CD4-positive, alpha-beta T cell treated with Interleukin-2 at 100 ng/mL for 4 hours (primary cell): ENCODE measurements at regions not wholly inside any gene's neighbourhood (a gene's known extent, or its start where the extent isn't known, plus 50 kb on each side); places are given as distances from the start of the nearest gene placed in this dataset.
"Not testable (repeated sequence)": the region's sequence is repeated elsewhere in the genome, so short reads cannot be mapped to it uniquely, and the experiment has no call there.

Experiments
- DNase-seq: peaks from one replicate; pipeline ENCODE4 v3.0.0-alpha.2; 2020; ENCODE audit warnings: low spot score

- no peak for DNase-seq
These were observed 202.6 kb downstream of the ZIC5 start for GRCh38 chr13:99768986-99769385.

GRCh38 chr13:99766641-99767045 lies 204.9 kb downstream of the ZIC5 start:
- no peak for DNase-seq

- no peak for DNase-seq
These were observed 205.7 kb downstream of the ZIC5 start for GRCh38 chr13:99765869-99766268.

GRCh38 chr13:99760456-99760855 lies 211.1 kb downstream of the ZIC5 start:
- no peak for DNase-seq

GRCh38 chr13:99759163-99759552 lies 212.4 kb downstream of the ZIC5 start:
- no peak for DNase-seq

GRCh38 chr13:99758460-99759162 lies 213.0 kb downstream of the ZIC5 start:
- DNase-seq, result no peak

GRCh38 chr13:99757756-99758459 lies 213.7 kb downstream of the ZIC5 start:
- no peak for DNase-seq

GRCh38 chr13:99756281-99756680 lies 215.3 kb downstream of the ZIC5 start:
- no peak for DNase-seq

GRCh38 chr13:99754750-99755149 lies 216.8 kb downstream of the ZIC5 start:
- DNase-seq, result not testable (repeated sequence)

GRCh38 chr13:99752373-99752772 lies 219.2 kb downstream of the ZIC5 start:
- no peak for DNase-seq

- DNase-seq, result no peak
These were observed 219.9 kb downstream of the ZIC5 start for GRCh38 chr13:99751517-99752199.

- no peak for DNase-seq
These were observed 220.6 kb downstream of the ZIC5 start for GRCh38 chr13:99750951-99751350.

GRCh38 chr13:99749271-99750019 lies 222.1 kb downstream of the ZIC5 start:
- no peak for DNase-seq

GRCh38 chr13:99747403-99747710 lies 224.2 kb downstream of the ZIC5 start:
- DNase-seq, result no peak

- DNase-seq, result no peak
These were observed 224.7 kb downstream of the ZIC5 start for GRCh38 chr13:99746637-99747402.

- no peak for DNase-seq
These were observed 228.5 kb downstream of the ZIC5 start for GRCh38 chr13:99743094-99743493.

- no peak for DNase-seq
These were observed 229.6 kb downstream of the ZIC5 start for GRCh38 chr13:99741960-99742359.

GRCh38 chr13:99740251-99740979 lies 231.2 kb downstream of the ZIC5 start:
- no peak for DNase-seq

- no peak for DNase-seq
These were observed 232.9 kb downstream of the ZIC5 start for GRCh38 chr13:99738626-99739025.

GRCh38 chr13:99737481-99738245 lies 233.9 kb downstream of the ZIC5 start:
- no peak for DNase-seq
